SU-DHL-6 (cell line): ENCODE measurements at regions not wholly inside any gene's neighbourhood (a gene's known extent, or its start where the extent isn't known, plus 50 kb on each side); places are given as distances from the start of the nearest gene placed in this dataset.

Experiments used
- H2AFZ ChIP-seq: fragments of 200-600 bp; sonication (generic); 2 replicates; pipeline ENCODE4 v1.6.1; 2014; ENCODE audit warnings: low read depth, mild to moderate bottlenecking, moderate library complexity, mixed read lengths, antibody characterized with exemption, low read length; ENCODE audit not compliant: severe bottlenecking
- H3F3A ChIP-seq: fragments of 200-600 bp; shearing (Covaris generic); 2 replicates; pipeline ENCODE4 v1.6.0; 2016; ENCODE audit warnings: antibody characterized with exemption, mild to moderate bottlenecking; ENCODE audit not compliant: insufficient read depth
- H3K27ac ChIP-seq: fragments of 200-600 bp; sonication (generic); 2 replicates; pipeline ENCODE4 v1.5.1; 2016; ENCODE audit warnings: low read depth, mild to moderate bottlenecking, low read length, moderate library complexity, mixed read lengths
- H3K27me3 ChIP-seq: fragments of 200-600 bp; sonication (generic), shearing (Covaris generic); 2 replicates; pipeline ENCODE4 v1.6.0; 2014; ENCODE audit warnings: mild to moderate bottlenecking, low read length
- H3K36me3 ChIP-seq: fragments of 200-600 bp; sonication (generic); 2 replicates; pipeline ENCODE4 v1.6.1; 2014; ENCODE audit warnings: mild to moderate bottlenecking, low read length, mixed read lengths
- H3K4me2 ChIP-seq: fragments of 300-600, 200-600 bp; shearing (Covaris generic), sonication (generic); 2 replicates; pipeline ENCODE4 v1.6.0; 2014; ENCODE audit warnings: low read length, low read depth, mild to moderate bottlenecking; ENCODE audit not compliant: poor library complexity, severe bottlenecking
- H3K4me3 ChIP-seq: fragments of 200-600 bp; sonication (generic); 2 replicates; pipeline ENCODE4 v1.5.1; 2014; ENCODE audit warnings: antibody characterized with exemption, low read length, mild to moderate bottlenecking, mixed read lengths; ENCODE audit not compliant: insufficient read depth, poor library complexity, severe bottlenecking
- H3K79me2 ChIP-seq: fragments of 200-600 bp; sonication (generic); 2 replicates; pipeline ENCODE4 v1.6.1; 2014; ENCODE audit warnings: mild to moderate bottlenecking, low read length, moderate library complexity; ENCODE audit not compliant: insufficient read depth
- H3K9ac ChIP-seq: fragments of 200-600 bp; sonication (generic); 2 replicates; pipeline ENCODE4 v1.7.0; 2014; ENCODE audit warnings: mild to moderate bottlenecking, low read length
- H3K9me2 ChIP-seq: fragments of 200-600 bp; sonication (generic); replicated peaks from 2 replicates; pipeline ENCODE4 v1.6.1; 2014; ENCODE audit warnings: low read length; ENCODE audit not compliant: insufficient read depth
- H3K9me3 ChIP-seq: fragments of 200-600 bp; sonication (generic); 2 replicates; pipeline ENCODE4 v1.6.1; 2014; ENCODE audit warnings: low read length, mixed read lengths; ENCODE audit not compliant: insufficient read depth
- H4K20me1 ChIP-seq: fragments of 200-600 bp; sonication (generic); 2 replicates; pipeline ENCODE4 v1.6.1; 2014; ENCODE audit warnings: low read depth, mild to moderate bottlenecking, antibody characterized with exemption, low read length, moderate library complexity, mixed read lengths
- EZH2phosphoT487 ChIP-seq: fragments of 200-600 bp; sonication (generic), shearing (Covaris generic); conservative IDR thresholded peaks from 2 replicates; pipeline ENCODE4 v1.6.1; 2018; ENCODE audit warnings: mild to moderate bottlenecking, antibody characterized with exemption, low read length, moderate library complexity, mixed read lengths
- TF ChIP-seq, protein P1 (sequence below): fragments of 200-600 bp; sonication (generic); IDR thresholded peaks from one replicate; pipeline ENCODE4 v1.5.1; 2017; ENCODE audit warnings: antibody characterized with exemption, mild to moderate bottlenecking, low read length, moderate library complexity; ENCODE audit not compliant: insufficient read depth, poor library complexity, severe bottlenecking

DNA sequence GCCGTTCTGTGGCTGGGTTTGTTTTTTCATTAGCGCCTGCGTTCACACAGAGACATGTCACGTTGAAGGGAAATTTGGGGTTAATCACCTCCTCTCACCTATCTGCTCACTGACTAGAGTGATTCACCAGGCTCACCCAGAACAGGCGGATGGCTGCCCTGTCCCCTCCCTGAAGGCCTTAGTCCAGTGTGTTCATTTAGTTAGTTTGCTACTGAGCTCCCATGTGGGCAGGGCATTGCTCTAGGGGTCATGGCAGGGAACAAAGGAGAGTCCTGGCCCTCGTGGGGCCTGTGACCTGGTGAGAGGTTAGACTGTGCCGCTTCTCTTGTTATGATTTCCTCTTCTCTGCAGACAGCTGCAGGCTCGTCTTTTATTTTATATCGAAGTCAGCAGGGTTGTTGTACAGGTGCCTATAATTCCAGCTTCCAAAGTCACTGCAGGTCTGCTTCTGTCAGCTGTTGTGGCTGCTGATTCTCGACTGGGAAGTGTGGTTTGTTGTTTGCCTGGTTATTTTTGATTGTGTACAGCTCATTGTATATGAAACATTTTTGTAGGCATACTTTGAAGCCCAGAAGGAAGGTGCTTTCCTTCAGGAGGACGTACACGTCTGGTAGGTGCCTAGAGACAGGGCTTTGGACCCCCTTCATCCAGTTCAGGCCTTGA, 73.4 kb upstream of the GSE1 start:
- no peak for TF ChIP-seq EZH2phosphoT487
- TF ChIP-seq, protein P1, sequence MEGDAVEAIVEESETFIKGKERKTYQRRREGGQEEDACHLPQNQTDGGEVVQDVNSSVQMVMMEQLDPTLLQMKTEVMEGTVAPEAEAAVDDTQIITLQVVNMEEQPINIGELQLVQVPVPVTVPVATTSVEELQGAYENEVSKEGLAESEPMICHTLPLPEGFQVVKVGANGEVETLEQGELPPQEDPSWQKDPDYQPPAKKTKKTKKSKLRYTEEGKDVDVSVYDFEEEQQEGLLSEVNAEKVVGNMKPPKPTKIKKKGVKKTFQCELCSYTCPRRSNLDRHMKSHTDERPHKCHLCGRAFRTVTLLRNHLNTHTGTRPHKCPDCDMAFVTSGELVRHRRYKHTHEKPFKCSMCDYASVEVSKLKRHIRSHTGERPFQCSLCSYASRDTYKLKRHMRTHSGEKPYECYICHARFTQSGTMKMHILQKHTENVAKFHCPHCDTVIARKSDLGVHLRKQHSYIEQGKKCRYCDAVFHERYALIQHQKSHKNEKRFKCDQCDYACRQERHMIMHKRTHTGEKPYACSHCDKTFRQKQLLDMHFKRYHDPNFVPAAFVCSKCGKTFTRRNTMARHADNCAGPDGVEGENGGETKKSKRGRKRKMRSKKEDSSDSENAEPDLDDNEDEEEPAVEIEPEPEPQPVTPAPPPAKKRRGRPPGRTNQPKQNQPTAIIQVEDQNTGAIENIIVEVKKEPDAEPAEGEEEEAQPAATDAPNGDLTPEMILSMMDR = no peak
- no peaks in the 10 kb centered on the region for H3F3A ChIP-seq
- no peak overlapping the region for H3K9ac ChIP-seq
- no peaks in the 10 kb centered on the region for H3K79me2 ChIP-seq
- no peaks in the 10 kb centered on the region for H3K9me2 ChIP-seq
- H3K27me3 ChIP-seq = no peaks in the 10 kb centered on the region
- no peak overlapping the region for H2AFZ ChIP-seq
- H3K36me3 ChIP-seq = no peaks in the 10 kb centered on the region
- no peak overlapping the region for H3K4me3 ChIP-seq
- H3K4me2 ChIP-seq = no peak overlapping the region
- H3K9me3 ChIP-seq = no peaks in the 10 kb centered on the region
- no peaks in the 10 kb centered on the region for H4K20me1 ChIP-seq
- H3K27ac ChIP-seq = no peak overlapping the region

- Histone ChIP-seq H3K4me2 (no peak overlapping the region), H3K27me3 (no peaks in the 10 kb centered on the region), H3K9ac (no peak overlapping the region), H3K36me3 (no peaks in the 10 kb centered on the region), H2AFZ (no peak overlapping the region), H3K27ac (no peak overlapping the region), H3K9me3 (no peaks in the 10 kb centered on the region), H3K9me2 (no peaks in the 10 kb centered on the region), H3K4me3 (no peak overlapping the region), H3K79me2 (no peaks in the 10 kb centered on the region), H4K20me1 (no peaks in the 10 kb centered on the region), H3F3A (no peaks in the 10 kb centered on the region)
- TF ChIP-seq, protein P1 = no peak
- TF ChIP-seq EZH2phosphoT487 = no peak
These were observed 71.9 kb upstream of the GSE1 start for GRCh38 chr16:85541181-85541580.

DNA sequence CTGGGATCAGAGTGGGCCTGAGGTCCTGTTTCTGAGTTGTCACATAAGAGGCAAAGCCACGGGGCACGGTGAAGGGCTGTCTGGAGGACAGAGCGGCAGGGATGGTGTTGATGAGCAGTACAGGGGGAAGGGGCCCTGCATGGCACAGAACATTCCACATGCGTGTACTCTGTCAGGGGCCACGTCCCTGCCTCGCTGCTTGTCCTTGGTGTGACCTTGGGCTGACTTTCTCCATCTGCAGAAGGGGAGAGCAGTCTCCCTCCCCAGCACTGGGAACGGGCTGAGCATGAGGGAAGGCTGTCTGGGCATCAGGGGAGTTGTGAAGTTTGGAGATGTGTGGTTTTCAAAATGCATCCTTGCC, 71.5 kb upstream of the GSE1 start:
- Histone ChIP-seq H4K20me1 (no peaks in the 10 kb centered on the region), H3F3A (no peaks in the 10 kb centered on the region), H3K27ac (no peak overlapping the region), H3K9me3 (no peaks in the 10 kb centered on the region), H3K36me3 (no peaks in the 10 kb centered on the region), H3K4me2 (no peak overlapping the region), H3K79me2 (no peaks in the 10 kb centered on the region), H3K4me3 (no peak overlapping the region), H3K27me3 (no peaks in the 10 kb centered on the region), H3K9ac (no peak overlapping the region), H3K9me2 (no peaks in the 10 kb centered on the region), H2AFZ (no peak overlapping the region)
- TF ChIP-seq EZH2phosphoT487 = no peak

- Histone ChIP-seq H3K9ac (no peak overlapping the region), H3K4me3 (no peak overlapping the region), H3K9me2 (no peaks in the 10 kb centered on the region), H4K20me1 (no peaks in the 10 kb centered on the region), H2AFZ (no peak overlapping the region), H3K27ac (no peak overlapping the region), H3F3A (no peaks in the 10 kb centered on the region), H3K4me2 (no peak overlapping the region), H3K9me3 (no peaks in the 10 kb centered on the region), H3K27me3 (no peaks in the 10 kb centered on the region), H3K36me3 (no peaks in the 10 kb centered on the region), H3K79me2 (no peaks in the 10 kb centered on the region)
- TF ChIP-seq EZH2phosphoT487 = no peak
- TF ChIP-seq, protein P1 = no peak
These were observed 70.9 kb upstream of the GSE1 start for GRCh38 chr16:85541980-85542900.
